Neural crest cell (in vitro differentiated cells): ENCODE measurements at regions not wholly inside any gene's neighbourhood (a gene's known extent, or its start where the extent isn't known, plus 50 kb on each side); places are given as distances from the start of the nearest gene placed in this dataset.

ENCODE experiments used
- DNase-seq: peaks from one replicate; pipeline ENCODE4 v3.0.0; 2021; ENCODE audit warnings: low read depth, mixed read lengths, low spot score
- H3K27ac Mint-ChIP-seq: one replicate; pipeline ENCODE4 v1.8.0; 2021; ENCODE audit warnings: mild to moderate bottlenecking, mixed read lengths; ENCODE audit not compliant: unreplicated experiment
- H3K27me3 Mint-ChIP-seq: 2 replicates; pipeline ENCODE4 v1.8.0; 2021; ENCODE audit warnings: low read depth, mild to moderate bottlenecking, mixed read lengths
- H3K36me3 Mint-ChIP-seq: 2 replicates; pipeline ENCODE4 v1.8.0; 2021; ENCODE audit warnings: low read depth, mild to moderate bottlenecking, mixed read lengths
- H3K4me1 Mint-ChIP-seq: 2 replicates; pipeline ENCODE4 v1.8.0; 2021; ENCODE audit warnings: mixed read lengths
- H3K4me3 Mint-ChIP-seq: one replicate; pipeline ENCODE4 v1.8.0; 2021; ENCODE audit warnings: mild to moderate bottlenecking, mixed read lengths
- H3K9me3 Mint-ChIP-seq: 2 replicates; pipeline ENCODE4 v1.8.0; 2021; ENCODE audit warnings: mixed read lengths
- TF ChIP-seq, protein P1 (sequence below): fragments of 200-600 bp; sonication (generic); conservative IDR thresholded peaks from 2 replicates; pipeline ENCODE4 v1.5.0; 2021; ENCODE audit warnings: antibody characterized with exemption, mild to moderate bottlenecking

DNA sequence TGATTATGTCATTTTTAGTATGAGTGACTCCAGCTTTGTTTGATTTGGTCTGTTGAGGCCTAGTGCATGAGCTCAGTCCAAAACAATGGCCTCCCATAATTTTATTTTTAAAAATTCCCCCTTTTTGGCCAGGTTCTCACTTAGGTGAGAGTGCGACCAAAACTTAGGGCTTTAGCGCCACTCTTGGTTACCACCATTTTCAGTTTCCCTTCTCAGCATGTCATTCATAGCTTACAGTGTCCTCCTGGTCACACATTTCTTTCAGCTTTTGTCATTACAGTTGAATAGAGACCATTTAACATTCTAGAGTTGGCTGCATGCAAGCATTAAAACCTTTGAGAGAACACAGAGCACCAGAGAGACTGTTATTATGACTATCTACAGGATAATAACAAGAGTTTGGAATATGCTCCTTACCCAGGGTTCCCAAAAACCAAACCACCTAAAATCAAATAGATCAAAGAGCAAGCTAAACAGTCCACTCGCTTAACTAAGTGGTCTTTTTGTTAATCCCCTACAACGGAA, 85.4 kb downstream of the TLR5 start:
- no peak overlapping the region for H3K4me3 Mint-ChIP-seq
- no peaks in the 10 kb centered on the region for H3K9me3 Mint-ChIP-seq
- no peaks in the 10 kb centered on the region for H3K27me3 Mint-ChIP-seq
- no peak overlapping the region for H3K27ac Mint-ChIP-seq
- TF ChIP-seq, protein P1, sequence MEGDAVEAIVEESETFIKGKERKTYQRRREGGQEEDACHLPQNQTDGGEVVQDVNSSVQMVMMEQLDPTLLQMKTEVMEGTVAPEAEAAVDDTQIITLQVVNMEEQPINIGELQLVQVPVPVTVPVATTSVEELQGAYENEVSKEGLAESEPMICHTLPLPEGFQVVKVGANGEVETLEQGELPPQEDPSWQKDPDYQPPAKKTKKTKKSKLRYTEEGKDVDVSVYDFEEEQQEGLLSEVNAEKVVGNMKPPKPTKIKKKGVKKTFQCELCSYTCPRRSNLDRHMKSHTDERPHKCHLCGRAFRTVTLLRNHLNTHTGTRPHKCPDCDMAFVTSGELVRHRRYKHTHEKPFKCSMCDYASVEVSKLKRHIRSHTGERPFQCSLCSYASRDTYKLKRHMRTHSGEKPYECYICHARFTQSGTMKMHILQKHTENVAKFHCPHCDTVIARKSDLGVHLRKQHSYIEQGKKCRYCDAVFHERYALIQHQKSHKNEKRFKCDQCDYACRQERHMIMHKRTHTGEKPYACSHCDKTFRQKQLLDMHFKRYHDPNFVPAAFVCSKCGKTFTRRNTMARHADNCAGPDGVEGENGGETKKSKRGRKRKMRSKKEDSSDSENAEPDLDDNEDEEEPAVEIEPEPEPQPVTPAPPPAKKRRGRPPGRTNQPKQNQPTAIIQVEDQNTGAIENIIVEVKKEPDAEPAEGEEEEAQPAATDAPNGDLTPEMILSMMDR = no peak
- no peaks in the 10 kb centered on the region for H3K36me3 Mint-ChIP-seq
- no peak for DNase-seq
- H3K4me1 Mint-ChIP-seq = no peaks in the 10 kb centered on the region
